ENCODE measurements at regions not wholly inside any gene's neighbourhood (a gene's known extent, or its start where the extent isn't known, plus 50 kb on each side); places are given as distances from the start of the nearest gene placed in this dataset.

DNA sequence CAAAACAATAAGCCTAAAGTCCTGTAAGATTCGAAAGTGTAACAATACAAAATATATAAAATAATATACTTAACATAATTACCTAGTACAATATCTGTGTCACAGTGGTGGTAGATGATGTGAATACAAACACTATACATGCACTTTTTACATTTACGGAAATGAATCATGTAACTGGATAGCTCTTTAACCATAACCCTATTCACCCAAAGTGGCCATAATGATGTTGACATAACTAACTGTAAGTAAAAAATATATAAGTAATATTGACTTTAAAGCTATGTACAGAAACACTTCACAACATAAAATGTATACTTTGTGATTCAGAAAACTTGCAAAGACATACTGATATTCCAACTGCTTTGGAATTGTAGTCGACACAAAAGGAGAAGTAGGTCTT, 616.9 kb upstream of the SLC8A1 start (continued):
- no peak for TF ChIP-seq NR2C1 (IDR thresholded peaks at IDR 0.05)
- no peak for TF ChIP-seq SP1 (IDR thresholded peaks at IDR 0.05; ENCODE audit: low read depth, low read length)
- TF ChIP-seq RUNX3 (IDR thresholded peaks at IDR 0.05; ENCODE audit: low read length), result no peak
- no peak for TF ChIP-seq TCF3 (IDR thresholded peaks at IDR 0.05; ENCODE audit: borderline replicate concordance, insufficient read depth, low read depth, low read length)
- no peak for TF ChIP-seq ZBTB4 (CRISPR knock-in tag; IDR thresholded peaks at IDR 0.05)

DNA sequence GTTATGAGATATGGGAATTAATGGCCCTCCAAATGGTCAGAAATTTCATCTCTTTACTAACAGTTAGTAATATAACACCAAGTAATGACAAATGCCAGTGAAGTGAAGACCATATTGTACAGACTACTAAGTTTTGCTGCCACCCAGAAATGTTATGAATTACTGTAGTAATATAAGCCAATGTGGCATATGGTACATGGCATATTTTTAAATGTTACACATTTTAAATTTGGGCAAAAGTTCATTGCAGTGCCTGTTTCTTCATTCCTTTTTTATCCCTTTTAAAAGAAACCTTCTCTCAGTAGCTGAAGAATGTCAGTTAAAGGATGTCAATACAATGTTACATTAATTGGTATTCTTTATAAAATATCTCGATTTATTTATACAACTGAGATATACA, 626.5 kb upstream of the SLC8A1 start:
- no TSS peak for BruUV-seq (replicated peaks)
- H3K9me3 ChIP-seq (replicated peaks; ENCODE audit: control insufficient read depth, insufficient read depth, low read length), result no peaks in the 10 kb centered on the region
- CTCF ChIA-PET, result interaction anchor here (1.3 kb wide), 1 partner anchor 15 kb away, joined by 5 read pairs; no protein-coding TSS in a partner anchor
- ATAC-seq (no peak), DNase-seq (ENCODE audit: low read depth, low spot score) (no peak), FAIRE-seq (no peak)
- H3K9ac ChIP-seq (ENCODE audit: control insufficient read depth, insufficient read depth, low read length), result no peak overlapping the region
- 0% methylated on average over 1 of the region's 1 CpG for WGBS (ENCODE audit: insufficient coverage, insufficient replicate concordance, low lambda C conversion rate, missing lambda C conversion rate)
- SMC1A ChIA-PET (ENCODE audit: uncharacterized antibody, unreplicated experiment), result no interaction called here
- H2AFZ ChIP-seq (ENCODE audit: control insufficient read depth, low read depth, low read length), result no peak overlapping the region
- H3K27ac ChIP-seq (ENCODE audit: control insufficient read depth, insufficient read depth), result no peak overlapping the region
- RAD21 ChIA-PET (ENCODE audit: unreplicated experiment), result no interaction called here
- intact Hi-C loops (cut with micrococcal nuclease; ENCODE audit: unreplicated experiment) (no loop called here), in situ Hi-C loops (cut with MboI) (no loop called here)
- no peaks in the 10 kb centered on the region for H3K27me3 ChIP-seq (replicated peaks in 1 of 2; ENCODE audit: control insufficient read depth in 2 of 2, insufficient read depth in 2 of 2, low read length in 1 of 2)
- H3K79me2 ChIP-seq (ENCODE audit: control insufficient read depth, insufficient read depth, low read length), result no peaks in the 10 kb centered on the region
- POLR2A ChIA-PET, result no interaction called here
- H4K20me1 ChIP-seq (ENCODE audit: control insufficient read depth, insufficient read depth), result no peaks in the 10 kb centered on the region
- H3K4me2 ChIP-seq (ENCODE audit: control insufficient read depth, insufficient read depth), result no peak overlapping the region
- no peak overlapping the region for H3K4me3 ChIP-seq
- no peaks in the 10 kb centered on the region for H3K4me1 ChIP-seq (ENCODE audit: control insufficient read depth, insufficient read depth, low read length)
- H3K36me3 ChIP-seq (ENCODE audit: control insufficient read depth in 2 of 2, insufficient read depth in 2 of 2, low read length in 1 of 2), result no peaks in the 10 kb centered on the region
- TF ChIP-seq, protein P1, sequence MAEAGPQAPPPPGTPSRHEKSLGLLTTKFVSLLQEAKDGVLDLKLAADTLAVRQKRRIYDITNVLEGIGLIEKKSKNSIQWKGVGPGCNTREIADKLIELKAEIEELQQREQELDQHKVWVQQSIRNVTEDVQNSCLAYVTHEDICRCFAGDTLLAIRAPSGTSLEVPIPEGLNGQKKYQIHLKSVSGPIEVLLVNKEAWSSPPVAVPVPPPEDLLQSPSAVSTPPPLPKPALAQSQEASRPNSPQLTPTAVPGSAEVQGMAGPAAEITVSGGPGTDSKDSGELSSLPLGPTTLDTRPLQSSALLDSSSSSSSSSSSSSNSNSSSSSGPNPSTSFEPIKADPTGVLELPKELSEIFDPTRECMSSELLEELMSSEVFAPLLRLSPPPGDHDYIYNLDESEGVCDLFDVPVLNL (IDR thresholded peaks at IDR 0.05; ENCODE audit: low read depth, low read length), result no peak
- TF ChIP-seq JUND (IDR thresholded peaks at IDR 0.05; ENCODE audit: low read depth, low read length) (no peak), IRF5 (IDR thresholded peaks at IDR 0.05; ENCODE audit: borderline replicate concordance) (no peak), REST (IDR thresholded peaks at IDR 0.05; ENCODE audit: low read depth, low read length) (no peak), HDAC6 (IDR thresholded peaks at IDR 0.05; ENCODE audit: unreplicated experiment) (no peak), LARP7 (IDR thresholded peaks at IDR 0.05) (no peak), CREB1 (IDR thresholded peaks at IDR 0.05; ENCODE audit: low read depth) (no peak)
- TF ChIP-seq, protein P2, sequence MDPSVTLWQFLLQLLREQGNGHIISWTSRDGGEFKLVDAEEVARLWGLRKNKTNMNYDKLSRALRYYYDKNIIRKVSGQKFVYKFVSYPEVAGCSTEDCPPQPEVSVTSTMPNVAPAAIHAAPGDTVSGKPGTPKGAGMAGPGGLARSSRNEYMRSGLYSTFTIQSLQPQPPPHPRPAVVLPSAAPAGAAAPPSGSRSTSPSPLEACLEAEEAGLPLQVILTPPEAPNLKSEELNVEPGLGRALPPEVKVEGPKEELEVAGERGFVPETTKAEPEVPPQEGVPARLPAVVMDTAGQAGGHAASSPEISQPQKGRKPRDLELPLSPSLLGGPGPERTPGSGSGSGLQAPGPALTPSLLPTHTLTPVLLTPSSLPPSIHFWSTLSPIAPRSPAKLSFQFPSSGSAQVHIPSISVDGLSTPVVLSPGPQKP (IDR thresholded peaks at IDR 0.05; ENCODE audit: low read depth, low read length), result no peak

All from GM12878 (cell line).